ENCODE measurements at regions not wholly inside any gene's neighbourhood (a gene's known extent, or its start where the extent isn't known, plus 50 kb on each side); places are given as distances from the start of the nearest gene placed in this dataset.
"Not testable (repeated sequence)": the region's sequence is repeated elsewhere in the genome, so short reads cannot be mapped to it uniquely, and the experiment has no call there.

GRCh38 chrX:40891798-40892197, 156.5 kb upstream of the MED14 start:
- DNase-seq, result no peak

GRCh38 chrX:40893251-40893910, 158.0 kb upstream of the MED14 start:
- DNase-seq, result no peak

DNA sequence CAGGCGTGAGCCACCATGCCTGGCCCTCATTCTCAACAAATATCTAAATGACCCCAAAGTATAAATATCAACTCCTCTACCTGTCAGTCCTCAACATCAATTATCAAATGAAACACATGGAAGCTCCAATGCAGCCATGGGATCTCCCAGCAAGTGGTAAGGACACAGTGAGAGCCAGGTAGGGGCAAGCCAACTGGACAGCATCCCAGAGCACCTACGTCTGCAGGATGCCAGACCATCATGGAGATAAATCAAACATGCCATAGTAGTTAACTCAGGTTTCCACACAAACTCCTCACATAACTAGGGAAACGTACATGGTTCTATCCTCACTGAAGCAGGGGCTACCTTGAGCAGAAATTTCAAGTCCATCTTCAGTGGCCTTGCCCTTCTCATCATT, 159.9 kb upstream of the MED14 start:
- no peak for DNase-seq

- DNase-seq, result no peak
These were observed 162.5 kb upstream of the MED14 start for GRCh38 chrX:40897718-40898270.

GRCh38 chrX:40904739-40905138, 169.4 kb upstream of the MED14 start:
- DNase-seq, result not testable (repeated sequence)

DNA sequence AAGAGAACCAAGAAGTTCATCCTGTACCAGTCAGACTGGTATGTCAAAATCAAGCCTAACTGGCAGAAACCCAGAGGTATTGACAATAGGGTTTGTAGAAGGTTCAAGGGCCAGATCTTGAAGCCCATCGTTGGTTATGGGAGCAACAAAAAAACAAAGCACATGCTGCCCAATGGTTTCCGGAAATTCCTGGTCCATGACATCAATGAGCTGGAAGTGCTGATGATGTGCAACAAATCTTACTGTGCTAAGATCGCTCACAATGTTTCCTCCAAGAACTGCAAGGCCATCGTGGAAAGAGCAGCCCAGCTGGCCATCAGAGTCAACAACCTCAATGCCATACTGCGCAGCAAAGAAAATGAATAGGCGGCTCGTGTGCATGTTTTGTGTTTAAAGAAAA, 172.7 kb upstream of the MED14 start:
- no peak for DNase-seq

DNA sequence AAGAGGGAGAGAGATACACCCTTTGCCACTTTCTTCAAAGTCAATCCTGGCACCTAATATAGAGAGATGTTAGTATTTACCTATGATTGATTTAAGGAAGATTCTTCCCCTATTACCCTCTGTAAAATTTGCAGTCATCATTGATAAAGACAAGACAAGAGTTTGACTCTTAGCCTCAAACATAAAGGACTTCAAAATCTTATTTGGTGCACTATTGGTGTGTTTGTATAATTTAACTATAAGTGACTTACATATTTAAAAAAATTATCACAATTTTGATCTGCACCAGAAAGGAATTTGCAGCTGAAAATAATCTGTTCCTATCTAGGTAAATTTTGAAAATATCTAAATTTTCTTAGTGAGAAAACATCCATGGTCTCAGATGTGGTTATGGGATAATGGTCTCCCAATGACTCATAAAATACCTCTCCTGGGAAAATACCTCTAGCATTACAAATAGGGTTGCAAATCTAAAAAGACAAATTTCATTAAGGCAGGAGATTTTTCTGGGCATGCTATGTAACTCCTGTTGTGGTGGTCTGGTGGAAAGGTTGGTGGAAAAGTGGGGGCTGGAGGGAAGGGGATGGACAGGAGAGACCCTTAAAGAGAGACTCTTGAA, 173.6 kb upstream of the MED14 start:
- no peak for DNase-seq

DNA sequence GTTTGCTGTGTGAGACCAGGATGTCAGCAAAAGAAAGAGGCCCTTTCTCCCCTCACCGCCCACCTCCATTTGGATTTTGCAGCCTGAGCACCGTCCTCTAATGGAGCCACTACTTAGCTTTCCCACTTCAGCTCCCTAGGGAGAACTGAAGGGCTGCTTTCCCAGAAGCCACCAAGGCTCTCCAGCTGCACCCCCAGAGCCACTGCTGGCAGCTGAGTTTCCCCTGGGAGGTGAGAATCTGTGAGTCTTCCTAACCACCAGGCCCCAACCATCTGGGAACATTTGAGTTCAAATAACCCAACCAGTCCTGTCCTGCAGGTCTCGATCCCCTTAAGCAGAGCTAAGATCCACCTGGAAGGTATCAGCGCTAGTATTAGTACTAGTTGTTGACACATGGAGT, 173.1 kb upstream of the USP9X start:
- no peak for DNase-seq

DNA sequence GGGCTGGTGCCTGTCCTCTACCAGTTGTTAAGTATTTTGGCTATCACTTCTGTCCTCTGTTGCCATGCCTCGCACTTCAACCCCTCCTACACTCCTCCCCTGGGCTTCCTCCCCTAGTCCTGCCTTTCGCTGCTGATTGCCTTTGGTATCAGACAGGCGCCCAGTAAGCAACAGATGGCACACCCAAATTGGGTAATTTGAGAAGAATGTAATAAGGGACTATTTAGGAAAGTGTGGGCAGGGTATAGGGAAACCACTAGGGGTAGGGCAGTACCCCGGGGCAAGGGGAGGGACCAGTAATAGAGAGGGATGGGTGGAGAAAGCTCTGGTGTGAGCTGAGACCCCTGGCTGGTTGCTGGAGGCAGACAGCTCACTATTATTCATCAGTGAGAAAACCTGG, 172.7 kb upstream of the USP9X start:
- DNase-seq, result no peak

GRCh38 chrX:40920351-40920750, 164.9 kb upstream of the USP9X start:
- no peak for DNase-seq

- DNase-seq, result no peak
These were observed 162.9 kb upstream of the USP9X start for GRCh38 chrX:40922307-40922706.

GRCh38 chrX:40926739-40927427, 158.4 kb upstream of the USP9X start:
- not testable (repeated sequence) for DNase-seq

DNA sequence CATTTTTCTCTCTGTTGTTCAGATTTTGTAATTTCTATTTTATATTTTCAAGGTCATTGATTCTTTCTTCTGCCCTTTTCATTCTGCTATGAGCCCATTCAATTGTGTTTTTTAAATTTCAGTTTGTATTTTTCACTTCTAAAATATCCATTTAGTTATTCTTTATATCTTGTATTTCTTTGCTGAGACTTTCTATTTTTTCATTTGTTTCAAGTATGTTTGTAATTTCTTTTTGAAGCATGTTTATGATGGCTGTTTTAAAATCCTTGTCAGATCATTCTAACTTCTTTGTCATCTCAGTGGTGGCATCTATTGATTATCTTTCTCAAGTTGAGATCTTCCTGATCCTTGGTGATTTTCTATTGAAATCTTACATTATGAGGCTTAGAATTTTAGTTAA, 157.2 kb upstream of the USP9X start:
- no peak for DNase-seq

- DNase-seq, result no peak
These were observed 153.3 kb upstream of the USP9X start for GRCh38 chrX:40931921-40932320.

- no peak for DNase-seq
These were observed 152.0 kb upstream of the USP9X start for GRCh38 chrX:40933132-40933705.

- DNase-seq, result no peak
These were observed 151.4 kb upstream of the USP9X start for GRCh38 chrX:40933706-40934425.

- no peak for DNase-seq
These were observed 148.4 kb upstream of the USP9X start for GRCh38 chrX:40936827-40937226.

- DNase-seq, result no peak
These were observed 146.8 kb upstream of the USP9X start for GRCh38 chrX:40938423-40938822.

DNA sequence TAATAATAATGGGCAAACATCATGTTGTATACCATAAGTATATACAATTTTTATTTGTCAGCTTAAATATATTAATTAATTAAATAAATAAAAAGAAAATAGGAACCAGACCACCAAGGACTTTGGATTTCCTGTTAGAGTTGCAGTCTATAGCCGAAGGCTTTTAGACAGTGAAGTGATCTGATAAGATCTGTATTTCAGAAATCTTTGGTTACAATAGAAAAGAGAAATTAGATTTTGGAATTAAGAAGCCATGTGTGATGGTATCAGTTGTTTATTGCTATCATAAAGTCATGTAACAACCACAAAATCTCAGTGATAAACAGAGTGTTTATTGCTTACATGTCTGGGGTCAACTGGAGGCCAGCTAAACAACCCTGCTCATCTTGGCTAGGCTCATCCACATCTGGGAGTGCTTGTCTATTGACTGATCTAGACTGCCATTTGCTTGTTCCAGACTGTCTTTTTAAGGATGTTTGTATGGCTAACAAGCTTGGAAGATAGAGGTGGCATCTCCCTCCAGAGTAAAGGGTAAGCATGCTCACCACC, 142.1 kb upstream of the USP9X start:
- no peak for DNase-seq

- no peak for DNase-seq
These were observed 139.9 kb upstream of the USP9X start for GRCh38 chrX:40945361-40945713.

DNA sequence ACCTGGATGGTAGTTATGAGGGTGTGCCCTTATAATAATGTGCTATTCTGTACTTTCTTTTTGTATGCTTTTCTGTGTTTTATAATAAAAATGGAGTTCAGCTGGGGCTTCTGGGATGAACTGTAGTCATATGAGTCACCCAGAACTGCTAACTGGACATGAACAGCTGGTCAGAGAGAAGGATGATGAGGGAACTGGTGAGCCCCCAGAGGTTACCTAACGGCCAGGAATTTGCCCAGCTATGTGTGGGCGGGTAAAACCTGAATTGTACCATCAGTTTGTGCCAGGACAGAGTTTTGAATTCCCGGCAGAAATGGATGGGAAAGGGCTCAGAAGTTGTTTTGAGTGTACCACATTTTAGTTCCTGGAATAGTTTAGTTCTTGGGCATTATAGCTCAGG, 138.0 kb upstream of the USP9X start:
- DNase-seq, result no peak

GRCh38 chrX:40949071-40949470, 136.2 kb upstream of the USP9X start:
- DNase-seq, result no peak

DNA sequence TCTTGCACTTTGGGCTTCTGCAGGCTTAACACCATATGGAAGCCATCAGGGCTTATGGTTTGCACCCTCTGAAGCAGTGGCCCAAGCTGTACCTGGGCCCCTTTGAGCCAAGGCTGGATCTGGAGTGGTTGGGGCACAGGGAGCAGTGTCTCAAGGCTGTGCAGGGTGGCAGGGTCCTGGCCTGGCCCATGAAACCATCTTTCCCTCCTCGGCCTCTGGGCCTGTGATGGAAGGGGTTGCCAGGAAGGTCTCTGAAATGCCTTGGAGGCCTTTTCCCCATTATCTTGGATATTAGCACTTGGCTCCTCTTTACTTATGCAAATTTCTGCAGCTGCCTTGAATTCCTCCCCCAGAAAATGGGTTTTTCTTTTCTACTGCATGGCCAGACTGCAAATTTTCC, 134.7 kb upstream of the USP9X start:
- DNase-seq, result no peak

All from T-helper 9 cell (primary cell).